ENCODE measurements at regions not wholly inside any gene's neighbourhood (a gene's known extent, or its start where the extent isn't known, plus 50 kb on each side); places are given as distances from the start of the nearest gene placed in this dataset.

DNA sequence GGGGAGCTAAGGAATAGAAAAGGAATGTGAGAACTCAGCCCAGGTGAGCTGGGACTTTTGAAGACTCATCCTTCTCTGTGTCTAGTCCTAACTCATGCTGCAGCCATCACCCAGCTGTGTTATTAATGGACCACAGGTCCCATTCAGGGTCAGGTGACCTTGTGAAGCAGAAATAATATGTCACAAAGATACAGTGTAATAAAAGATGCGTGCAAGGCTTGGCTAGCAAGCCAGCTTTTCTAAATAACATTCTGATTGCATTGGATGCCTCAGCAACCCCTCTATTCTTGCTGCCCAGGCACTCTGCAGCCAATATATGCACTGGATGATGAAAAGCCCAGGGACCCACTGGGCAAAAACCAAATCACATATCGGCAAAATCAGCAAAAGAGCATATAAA, 393.1 kb upstream of the PIK3C3 start:
- Mint-ChIP-seq H3K4me1 (ENCODE audit: low read depth) (no peaks in the 10 kb centered on the region), H3K9me3 (no peaks in the 10 kb centered on the region), H3K27ac (no peak overlapping the region), H3K4me3 (no peak overlapping the region), H3K27me3 (ENCODE audit: low read depth) (no peaks in the 10 kb centered on the region), H3K36me3 (ENCODE audit: low read depth) (no peaks in the 10 kb centered on the region)

DNA sequence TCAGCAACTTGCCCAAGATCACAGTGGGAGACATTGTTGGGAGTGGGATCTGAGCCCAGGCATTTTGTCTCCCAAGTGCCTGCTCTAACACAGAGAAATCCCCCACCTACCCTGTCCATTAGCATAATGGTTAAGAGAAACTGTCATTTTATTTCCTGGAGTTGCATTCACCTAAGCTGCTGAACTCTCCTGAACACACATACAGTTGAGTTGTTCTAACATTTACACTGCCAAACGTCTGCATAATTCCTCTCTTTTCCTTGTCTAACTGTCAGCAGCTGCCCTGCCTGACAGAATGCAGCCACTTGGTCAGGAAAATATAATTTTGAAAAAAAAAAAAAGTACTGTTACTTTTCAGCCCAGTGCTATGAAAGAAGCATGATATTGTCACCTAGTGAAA, 396.3 kb upstream of the PIK3C3 start:
- no peak overlapping the region for H3K4me3 Mint-ChIP-seq
- no peak overlapping the region for H3K27ac Mint-ChIP-seq
- H3K9me3 Mint-ChIP-seq = no peaks in the 10 kb centered on the region
- no peaks in the 10 kb centered on the region for H3K27me3 Mint-ChIP-seq (ENCODE audit: low read depth)
- no peaks in the 10 kb centered on the region for H3K4me1 Mint-ChIP-seq (ENCODE audit: low read depth)
- H3K36me3 Mint-ChIP-seq (ENCODE audit: low read depth) = no peaks in the 10 kb centered on the region

DNA sequence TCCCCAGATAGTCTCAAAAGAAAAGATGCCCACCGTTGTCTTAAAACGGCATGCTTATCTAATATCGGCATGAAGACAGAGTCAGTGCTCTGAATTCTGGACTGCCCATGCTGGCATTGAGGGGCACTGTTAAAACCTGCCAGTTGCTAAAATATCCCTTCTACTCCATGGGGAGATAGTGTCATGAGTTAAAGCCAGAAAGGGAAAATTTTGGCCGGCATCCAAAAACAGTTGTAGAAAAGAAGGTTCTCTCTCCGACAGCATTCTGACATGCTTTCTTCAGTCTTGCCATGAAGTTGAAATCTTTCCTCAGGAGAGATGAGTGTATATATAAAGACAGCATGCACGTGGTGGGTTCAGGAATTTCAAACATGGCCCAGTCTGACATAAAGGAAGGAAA, 401.3 kb upstream of the PIK3C3 start:
- Mint-ChIP-seq H3K4me1 (ENCODE audit: low read depth) (no peaks in the 10 kb centered on the region), H3K27ac (no peak overlapping the region), H3K27me3 (ENCODE audit: low read depth) (no peaks in the 10 kb centered on the region), H3K4me3 (no peak overlapping the region), H3K36me3 (ENCODE audit: low read depth) (no peaks in the 10 kb centered on the region), H3K9me3 (no peaks in the 10 kb centered on the region)

DNA sequence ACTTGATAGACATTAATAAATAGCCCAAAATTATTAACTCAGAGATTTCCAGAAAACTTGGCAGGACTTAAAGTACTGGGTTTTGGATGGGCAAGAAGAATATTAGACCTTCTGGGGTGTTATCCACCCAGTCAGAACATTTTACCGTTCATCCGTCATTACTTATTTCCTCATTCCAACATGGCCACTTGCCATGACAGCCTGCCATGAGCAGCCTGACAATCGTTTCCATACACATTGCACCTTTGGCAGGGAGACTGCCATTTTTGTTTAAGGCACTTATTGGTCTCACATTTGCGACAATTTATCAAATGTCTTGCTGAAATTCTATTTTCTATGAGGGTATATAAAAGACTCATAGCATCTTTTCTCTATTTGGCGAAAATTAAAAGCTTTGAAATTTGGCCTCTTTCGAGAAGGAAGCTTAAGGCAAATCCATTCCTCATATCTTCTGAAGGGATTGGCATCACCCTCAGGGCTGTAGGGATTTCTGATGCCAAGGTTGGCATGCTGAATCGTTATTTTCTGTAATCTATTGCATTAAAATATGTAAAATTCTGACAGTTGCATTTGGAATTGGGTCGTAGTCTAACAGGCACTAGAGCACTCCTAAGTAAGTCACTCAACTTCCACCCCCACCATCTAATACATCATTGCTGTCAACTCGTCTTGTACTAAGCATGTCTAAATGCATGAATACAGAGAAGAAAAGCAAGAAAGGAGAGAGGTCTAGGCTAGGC, 406.3 kb upstream of the PIK3C3 start:
- H3K36me3 Mint-ChIP-seq (ENCODE audit: low read depth) = no peaks in the 10 kb centered on the region
- no peak overlapping the region for H3K27ac Mint-ChIP-seq
- H3K27me3 Mint-ChIP-seq (ENCODE audit: low read depth) = no peaks in the 10 kb centered on the region
- H3K4me3 Mint-ChIP-seq = no peak overlapping the region
- no peaks in the 10 kb centered on the region for H3K9me3 Mint-ChIP-seq
- H3K4me1 Mint-ChIP-seq (ENCODE audit: low read depth) = no peaks in the 10 kb centered on the region

DNA sequence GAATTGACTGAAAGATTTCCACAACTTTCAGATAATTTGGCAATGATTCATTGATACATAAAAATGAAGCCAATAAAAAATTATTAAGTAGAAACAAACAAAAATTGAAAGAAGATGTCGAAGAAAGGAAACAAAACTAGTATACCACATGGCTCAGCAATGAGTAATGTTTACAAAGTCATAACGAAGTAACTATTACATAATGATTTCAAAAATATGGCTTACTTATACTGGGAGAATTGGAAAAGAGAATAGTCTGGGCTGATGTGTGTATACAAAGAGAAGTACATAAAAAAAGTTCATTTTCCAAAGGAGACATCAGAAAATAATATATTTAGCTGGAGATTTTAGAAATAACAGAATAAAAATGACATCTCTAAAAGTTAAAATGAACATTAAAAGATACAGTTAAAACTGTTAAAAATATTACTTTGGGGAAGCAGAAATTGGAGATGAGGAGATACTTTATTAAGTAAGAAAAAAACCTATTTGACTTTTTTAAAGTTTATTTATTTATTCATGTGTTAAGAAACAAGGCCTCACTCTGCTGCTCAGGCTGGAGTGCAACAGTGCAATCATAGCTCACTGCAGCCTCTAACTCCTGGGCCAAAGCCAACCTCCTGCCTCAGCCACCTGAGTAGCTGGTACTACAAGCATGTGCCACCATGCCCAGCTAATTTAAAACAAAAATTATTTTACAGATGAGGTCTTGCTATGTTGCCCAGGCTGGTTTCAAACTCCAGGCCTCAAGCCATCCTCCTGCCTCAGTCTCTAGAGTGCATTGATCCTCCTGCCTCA, 409.7 kb upstream of the PIK3C3 start:
- no peak overlapping the region for H3K4me3 Mint-ChIP-seq

GRCh38 chr18:41543815-41544214, 411.2 kb upstream of the PIK3C3 start:
- no peak overlapping the region for H3K4me3 Mint-ChIP-seq
- no peaks in the 10 kb centered on the region for H3K27me3 Mint-ChIP-seq (ENCODE audit: low read depth)
- H3K36me3 Mint-ChIP-seq (ENCODE audit: low read depth) = no peaks in the 10 kb centered on the region
- no peaks in the 10 kb centered on the region for H3K9me3 Mint-ChIP-seq
- no peaks in the 10 kb centered on the region for H3K4me1 Mint-ChIP-seq (ENCODE audit: low read depth)
- H3K27ac Mint-ChIP-seq = no peak overlapping the region

More for the DNA sequence above, 409.7 kb upstream of the PIK3C3 start:
- Mint-ChIP-seq H3K9me3 (no peaks in the 10 kb centered on the region), H3K4me1 (ENCODE audit: low read depth) (no peaks in the 10 kb centered on the region), H3K27me3 (ENCODE audit: low read depth) (no peaks in the 10 kb centered on the region), H3K27ac (no peak overlapping the region), H3K36me3 (ENCODE audit: low read depth) (no peaks in the 10 kb centered on the region)

GRCh38 chr18:41540237-41540871, 414.7 kb upstream of the PIK3C3 start:
- Mint-ChIP-seq H3K27me3 (ENCODE audit: low read depth) (no peaks in the 10 kb centered on the region), H3K36me3 (ENCODE audit: low read depth) (no peaks in the 10 kb centered on the region), H3K9me3 (no peaks in the 10 kb centered on the region), H3K4me1 (ENCODE audit: low read depth) (no peaks in the 10 kb centered on the region), H3K27ac (no peak overlapping the region), H3K4me3 (no peak overlapping the region)

- Mint-ChIP-seq H3K4me1 (ENCODE audit: low read depth) (no peaks in the 10 kb centered on the region), H3K4me3 (no peak overlapping the region), H3K36me3 (ENCODE audit: low read depth) (no peaks in the 10 kb centered on the region), H3K27ac (no peak overlapping the region), H3K27me3 (ENCODE audit: low read depth) (no peaks in the 10 kb centered on the region), H3K9me3 (peaks cover 4% of the 10 kb centered on the region)
Measured at GRCh38 chr18:41538751-41539150, 416.3 kb upstream of the PIK3C3 start.

GRCh38 chr18:41537666-41538065, 417.4 kb upstream of the PIK3C3 start:
- H3K27me3 Mint-ChIP-seq (ENCODE audit: low read depth) = no peaks in the 10 kb centered on the region
- H3K36me3 Mint-ChIP-seq (ENCODE audit: low read depth) = no peaks in the 10 kb centered on the region
- H3K9me3 Mint-ChIP-seq = peaks cover 4% of the 10 kb centered on the region
- H3K4me1 Mint-ChIP-seq (ENCODE audit: low read depth) = no peaks in the 10 kb centered on the region
- no peak overlapping the region for H3K27ac Mint-ChIP-seq
- no peak overlapping the region for H3K4me3 Mint-ChIP-seq

DNA sequence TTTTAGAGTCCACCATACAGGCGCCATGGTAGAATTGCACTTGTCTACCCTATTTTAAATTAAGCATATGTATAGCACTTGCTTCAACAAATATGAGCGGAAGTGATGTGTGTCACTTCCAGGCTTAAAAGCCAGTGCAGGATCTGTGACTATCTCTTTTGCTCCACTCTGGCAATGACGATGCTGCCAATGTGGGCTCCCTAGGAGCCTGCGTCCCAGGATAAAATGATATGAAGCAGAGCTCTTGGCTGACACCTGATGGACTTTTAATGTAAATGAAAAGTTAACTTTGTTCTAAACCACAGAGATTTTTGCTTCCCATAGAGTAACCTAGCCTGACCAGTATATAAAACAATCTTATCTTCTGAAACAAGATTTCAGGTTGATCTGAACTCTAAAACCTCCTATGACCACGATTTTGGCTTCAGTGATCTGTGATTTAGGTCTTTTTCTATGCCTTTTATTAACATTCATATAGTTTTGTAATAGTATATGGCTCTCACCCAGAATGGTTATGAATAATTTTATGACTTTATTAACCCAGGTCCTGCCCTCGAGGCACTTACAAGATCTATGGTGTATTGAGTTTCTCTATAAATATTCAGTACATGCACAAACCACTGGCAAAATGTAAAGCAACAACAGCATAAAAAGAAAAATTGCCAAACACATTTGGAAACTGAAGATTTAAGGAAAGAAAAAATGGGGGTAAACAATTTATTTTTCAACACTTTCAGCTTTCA, 422.5 kb upstream of the PIK3C3 start:
- Mint-ChIP-seq H3K27ac (no peak overlapping the region), H3K27me3 (ENCODE audit: low read depth) (no peaks in the 10 kb centered on the region), H3K4me1 (ENCODE audit: low read depth) (no peaks in the 10 kb centered on the region), H3K9me3 (peaks cover 4% of the 10 kb centered on the region), H3K36me3 (ENCODE audit: low read depth) (no peaks in the 10 kb centered on the region), H3K4me3 (no peak overlapping the region)

DNA sequence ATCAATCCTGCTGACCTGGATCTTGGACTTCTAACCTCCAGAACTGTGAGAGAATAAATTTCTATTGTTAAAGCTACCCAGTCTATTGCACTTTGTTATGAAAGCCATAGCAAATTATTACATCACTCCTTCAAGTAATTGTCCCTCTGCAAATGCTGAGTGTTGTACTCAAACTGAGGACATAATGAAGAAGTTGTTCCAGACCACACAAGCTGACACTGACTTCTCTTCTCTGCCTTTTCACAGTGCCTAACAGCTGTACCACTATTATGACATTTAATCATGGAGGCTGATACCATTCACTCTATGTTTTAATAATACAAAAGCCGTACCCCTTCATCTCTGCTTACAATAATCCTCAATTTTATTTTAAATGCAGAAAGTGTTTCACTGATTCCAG, 424.1 kb upstream of the PIK3C3 start:
- Mint-ChIP-seq H3K4me3 (no peak overlapping the region), H3K9me3 (peaks cover 4% of the 10 kb centered on the region), H3K27me3 (ENCODE audit: low read depth) (no peaks in the 10 kb centered on the region), H3K36me3 (ENCODE audit: low read depth) (no peaks in the 10 kb centered on the region), H3K27ac (no peak overlapping the region), H3K4me1 (ENCODE audit: low read depth) (no peaks in the 10 kb centered on the region)

DNA sequence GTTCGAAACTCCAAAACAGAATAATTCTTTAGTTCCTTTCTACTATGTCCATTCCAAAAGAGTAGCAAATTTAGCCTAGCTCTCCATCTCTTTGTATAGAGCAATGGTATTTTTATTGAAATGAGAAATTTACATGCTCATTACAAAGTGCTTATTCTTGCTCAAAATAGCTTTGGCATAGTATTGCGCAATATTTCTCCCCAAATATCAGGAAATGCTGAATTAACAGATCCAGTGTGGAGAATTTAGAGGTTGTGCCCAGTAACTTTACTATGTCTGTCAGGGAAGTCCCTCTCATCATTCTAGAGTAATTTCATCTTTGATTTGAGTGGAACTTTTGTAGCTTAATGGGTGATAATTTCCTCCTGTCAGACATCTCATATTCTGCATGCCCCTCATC, 425.9 kb upstream of the PIK3C3 start:
- Mint-ChIP-seq H3K27ac (no peak overlapping the region), H3K27me3 (ENCODE audit: low read depth) (no peaks in the 10 kb centered on the region), H3K9me3 (no peaks in the 10 kb centered on the region), H3K4me3 (no peak overlapping the region), H3K36me3 (ENCODE audit: low read depth) (no peaks in the 10 kb centered on the region), H3K4me1 (ENCODE audit: low read depth) (no peaks in the 10 kb centered on the region)

- Mint-ChIP-seq H3K9me3 (no peaks in the 10 kb centered on the region), H3K27ac (no peak overlapping the region), H3K27me3 (ENCODE audit: low read depth) (no peaks in the 10 kb centered on the region), H3K4me1 (ENCODE audit: low read depth) (no peaks in the 10 kb centered on the region), H3K36me3 (ENCODE audit: low read depth) (no peaks in the 10 kb centered on the region), H3K4me3 (no peak overlapping the region)
Measured at GRCh38 chr18:41526054-41526453, 429.0 kb upstream of the PIK3C3 start.

DNA sequence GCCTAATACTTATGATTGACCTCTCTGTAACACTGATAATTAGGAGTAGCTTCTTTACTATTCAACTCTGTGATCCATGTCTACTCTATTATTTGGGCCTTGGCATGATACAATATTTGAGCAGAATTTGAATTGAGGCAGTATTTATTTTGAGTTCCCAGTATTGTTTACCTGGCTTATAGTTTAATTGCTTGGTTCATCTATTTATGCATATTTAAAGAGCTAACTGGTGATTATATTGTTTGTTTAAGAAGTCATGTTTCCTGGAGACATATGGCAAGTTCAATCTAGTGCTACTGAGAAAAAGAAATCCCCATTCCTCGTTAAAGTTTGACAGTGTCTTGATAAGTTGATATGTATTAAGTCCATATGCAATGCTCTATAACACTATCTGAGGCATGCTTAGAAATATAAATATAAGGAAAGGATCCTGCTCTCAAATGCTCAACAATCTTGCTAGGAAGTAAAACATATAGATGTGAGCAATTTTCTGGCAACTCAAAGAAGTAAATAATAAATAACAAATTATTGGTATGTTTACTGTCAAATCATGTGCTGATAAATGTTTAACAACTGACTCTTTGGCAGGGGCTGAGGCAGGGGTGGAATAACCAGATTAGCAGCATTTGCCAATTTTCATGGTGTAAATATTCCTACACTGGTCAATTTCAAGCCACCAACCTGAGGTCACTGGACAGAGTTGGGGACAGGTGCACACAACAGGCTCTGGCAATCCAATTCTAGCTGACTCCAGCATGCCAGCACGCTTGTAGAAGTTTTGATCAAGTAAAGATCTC, 430.2 kb upstream of the PIK3C3 start:
- Mint-ChIP-seq H3K27me3 (ENCODE audit: low read depth) (no peaks in the 10 kb centered on the region), H3K36me3 (ENCODE audit: low read depth) (no peaks in the 10 kb centered on the region), H3K9me3 (no peaks in the 10 kb centered on the region), H3K4me1 (ENCODE audit: low read depth) (no peaks in the 10 kb centered on the region), H3K4me3 (no peak overlapping the region), H3K27ac (no peak overlapping the region)

All from T-helper 1 cell treated with Interleukin-12 subunit alpha and Interleukin-12 subunit beta and Interleukin-4 antibody, amounts not matched to agents 30 μg/mL and 1 μg/mL, for 36 hours (primary cell).